ENCODE measurements at regions not wholly inside any gene's neighbourhood (a gene's known extent, or its start where the extent isn't known, plus 50 kb on each side); places are given as distances from the start of the nearest gene placed in this dataset.
A peak's percentile ranks its signal among the peaks of the same experiment; 100 is the strongest.

DNA sequence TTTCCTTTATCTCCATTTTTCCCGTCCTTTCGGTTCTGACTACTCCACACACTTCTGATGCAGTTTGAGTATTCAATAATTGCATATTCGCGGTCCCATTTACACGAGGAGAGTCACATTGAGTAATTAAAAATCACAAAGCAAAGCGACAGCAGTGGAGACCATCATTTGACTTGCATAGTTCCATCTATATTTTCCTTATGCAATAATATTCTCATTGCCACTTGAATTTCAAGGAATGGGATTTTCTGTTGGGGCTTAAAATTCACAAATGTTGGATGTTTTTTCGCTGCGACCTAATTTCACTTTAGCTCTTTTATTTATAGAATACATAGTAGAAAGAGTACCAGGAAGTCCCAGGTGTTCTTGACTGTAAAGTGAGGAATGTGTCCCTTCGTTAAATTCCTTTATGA, 186.8 kb downstream of the ZEB2 start:
- in situ Hi-C loops (cut with MboI; ENCODE audit: low pct_unique_long_range_greater_than_20kb, low sequenced_read_pairs) = no loop called here
- DNase-seq = no peak

- in situ Hi-C loops (cut with MboI; ENCODE audit: low pct_unique_long_range_greater_than_20kb, low sequenced_read_pairs) = no loop called here
These were observed 187.4 kb downstream of the ZEB2 start for GRCh38 chr2:144332356-144333142.

DNA sequence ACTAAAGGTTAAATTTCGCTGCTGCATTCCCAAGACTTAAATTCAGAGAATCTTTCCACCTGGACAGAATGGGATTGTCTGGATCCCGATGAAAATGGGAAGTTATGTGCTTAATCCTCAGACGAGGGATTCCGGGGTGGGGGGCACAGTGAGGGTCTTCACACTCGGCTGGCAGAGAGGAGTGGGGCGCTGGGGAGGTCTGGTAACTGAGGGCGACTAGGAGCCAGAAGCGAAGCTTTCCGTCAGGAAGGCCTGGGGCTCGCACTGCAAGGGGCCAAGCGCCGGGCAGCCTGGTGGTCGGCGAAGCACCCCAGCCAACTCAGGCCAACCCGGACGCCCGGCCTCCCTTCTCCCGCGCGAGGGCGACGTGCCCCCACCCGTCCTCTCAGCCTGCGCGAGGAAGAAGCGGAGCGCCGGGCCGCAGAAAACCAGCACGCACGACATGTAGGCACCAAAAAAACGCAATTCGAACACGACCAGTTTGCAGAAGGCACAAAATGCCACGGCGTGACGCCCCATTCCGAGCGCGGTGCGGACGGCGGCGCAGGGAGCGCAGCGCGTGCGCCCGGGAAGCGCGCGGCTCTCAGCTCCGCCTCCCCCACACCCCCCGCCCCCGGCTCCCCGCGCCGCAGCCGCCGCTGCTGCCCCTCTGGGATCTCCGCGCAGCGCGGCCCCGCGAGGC, 188.1 kb downstream of the ZEB2 start:
- DNase-seq = peak; percentile 77
- in situ Hi-C loops (cut with MboI; ENCODE audit: low pct_unique_long_range_greater_than_20kb, low sequenced_read_pairs) = no loop called here

More at GRCh38 chr2:144332356-144333142, 187.4 kb downstream of the ZEB2 start:
- peak; percentile 91 for DNase-seq

GRCh38 chr2:144330951-144331673, 188.8 kb downstream of the ZEB2 start:
- DNase-seq = peak; percentile 54
- in situ Hi-C loops (cut with MboI; ENCODE audit: low pct_unique_long_range_greater_than_20kb, low sequenced_read_pairs) = no loop called here

DNA sequence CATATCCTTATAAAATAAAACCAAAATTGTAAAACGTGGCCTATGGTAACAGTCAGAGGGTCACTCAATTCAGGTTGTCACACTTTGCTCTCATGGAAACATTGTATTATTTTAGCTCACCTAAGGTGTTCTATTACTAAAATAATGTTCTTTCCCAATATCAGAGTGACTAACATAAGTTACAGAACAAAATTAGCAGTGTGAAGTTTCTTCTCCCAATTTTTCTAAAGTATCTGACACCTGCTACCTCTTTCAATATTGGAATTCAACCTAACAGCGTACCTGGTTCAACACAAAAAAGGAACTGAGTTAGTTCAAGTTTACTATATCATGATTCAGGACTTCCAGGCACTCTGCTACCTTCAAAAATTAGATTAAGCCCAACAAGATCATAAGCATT, 190.4 kb downstream of the ZEB2 start:
- no peak for DNase-seq
- in situ Hi-C loops (cut with MboI; ENCODE audit: low pct_unique_long_range_greater_than_20kb, low sequenced_read_pairs) = no loop called here

DNA sequence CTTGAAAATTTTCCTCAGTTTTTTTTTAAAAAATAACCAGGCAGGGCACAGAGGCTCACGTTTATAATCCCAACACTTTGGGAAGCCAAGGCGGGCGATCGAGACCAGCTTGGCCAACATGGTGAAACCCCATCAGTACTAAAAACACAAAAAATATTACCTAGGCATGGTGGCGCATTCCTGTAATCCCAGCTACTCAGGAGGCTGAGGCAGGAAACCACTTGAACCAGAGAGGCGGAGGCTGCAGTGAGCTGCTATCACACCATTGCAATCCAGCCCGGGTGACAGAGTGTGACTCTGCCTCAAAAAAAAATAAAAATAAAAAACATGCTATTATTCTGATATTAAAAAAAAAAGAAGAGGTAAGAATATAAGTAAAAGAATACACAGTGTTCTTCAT, 191.0 kb downstream of the ZEB2 start:
- in situ Hi-C loops (cut with MboI; ENCODE audit: low pct_unique_long_range_greater_than_20kb, low sequenced_read_pairs) = no loop called here
- DNase-seq = no peak

DNA sequence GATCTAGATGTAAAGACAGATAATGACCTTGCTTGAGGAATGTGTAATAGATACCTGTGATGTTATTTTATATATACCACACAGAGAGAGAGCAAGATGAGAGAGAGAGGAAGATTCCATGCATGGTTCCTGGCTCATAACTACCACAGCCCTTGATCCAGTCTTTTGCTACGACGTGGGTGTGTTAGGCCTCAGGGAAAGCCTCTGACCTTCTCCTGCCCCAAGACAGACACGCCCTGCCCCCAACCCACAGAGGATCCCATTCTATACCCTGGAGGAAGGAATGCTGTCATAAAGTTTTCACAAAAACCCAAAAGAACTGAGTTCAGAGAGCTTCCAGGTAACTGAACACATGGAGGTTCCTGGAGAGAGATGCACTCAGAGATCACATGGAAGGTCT, 193.1 kb downstream of the ZEB2 start:
- in situ Hi-C loops (cut with MboI; ENCODE audit: low pct_unique_long_range_greater_than_20kb, low sequenced_read_pairs) = no loop called here
- DNase-seq = no peak

GRCh38 chr2:144325086-144325485, 194.8 kb downstream of the ZEB2 start:
- DNase-seq = peak; percentile 40
- in situ Hi-C loops (cut with MboI; ENCODE audit: low pct_unique_long_range_greater_than_20kb, low sequenced_read_pairs) = no loop called here

DNA sequence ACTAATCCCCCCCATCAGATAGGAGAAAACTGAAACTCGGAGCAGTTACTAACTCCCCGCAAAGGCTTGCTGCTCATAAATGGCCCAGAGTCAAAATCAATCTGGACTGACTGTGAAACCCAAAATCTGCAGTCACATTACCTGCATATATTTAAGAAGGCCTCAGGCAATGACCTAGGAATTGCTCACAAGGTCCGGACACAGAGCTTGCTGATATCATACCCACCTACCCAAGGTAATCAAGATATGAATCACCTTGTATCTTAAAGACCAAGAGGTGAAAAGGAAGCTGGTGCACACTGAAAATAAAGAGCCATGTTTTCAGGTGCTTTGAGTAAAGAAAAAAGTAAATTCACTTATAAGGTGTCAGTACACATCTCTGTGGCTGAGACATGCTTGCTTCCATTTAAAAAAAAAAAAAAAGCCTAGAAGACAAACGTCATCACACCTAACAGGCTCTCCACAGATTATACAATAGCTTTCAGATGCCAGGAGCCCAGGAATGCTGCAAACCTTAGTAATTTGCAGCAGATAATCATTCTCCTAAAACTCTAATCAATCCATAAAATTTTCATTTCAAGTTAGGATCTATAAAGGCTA, 195.4 kb downstream of the ZEB2 start:
- in situ Hi-C loops (cut with MboI; ENCODE audit: low pct_unique_long_range_greater_than_20kb, low sequenced_read_pairs) = no loop called here
- DNase-seq = no peak

DNA sequence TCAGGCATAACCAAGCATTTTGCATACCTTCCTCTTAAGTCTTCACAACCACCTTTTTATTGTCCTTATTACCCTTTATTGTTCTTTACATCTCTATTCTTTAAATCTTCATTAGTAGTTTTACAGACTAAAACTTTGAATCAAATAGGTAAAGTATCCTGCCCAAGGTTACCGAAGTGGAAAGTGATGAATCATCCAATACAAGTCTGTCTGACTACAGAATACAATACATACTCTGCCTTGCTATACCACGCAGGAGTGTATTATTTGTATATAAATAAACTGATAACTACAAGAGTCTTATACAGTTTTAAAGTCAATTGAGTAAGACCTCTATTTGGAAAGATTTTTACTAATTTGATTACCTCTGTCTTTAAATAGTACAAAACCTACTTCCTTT, 196.0 kb downstream of the ZEB2 start:
- DNase-seq = no peak
- in situ Hi-C loops (cut with MboI; ENCODE audit: low pct_unique_long_range_greater_than_20kb, low sequenced_read_pairs) = no loop called here

- in situ Hi-C loops (cut with MboI; ENCODE audit: low pct_unique_long_range_greater_than_20kb, low sequenced_read_pairs) = no loop called here
- no peak for DNase-seq
These were observed 197.5 kb downstream of the ZEB2 start for GRCh38 chr2:144322379-144322778.

DNA sequence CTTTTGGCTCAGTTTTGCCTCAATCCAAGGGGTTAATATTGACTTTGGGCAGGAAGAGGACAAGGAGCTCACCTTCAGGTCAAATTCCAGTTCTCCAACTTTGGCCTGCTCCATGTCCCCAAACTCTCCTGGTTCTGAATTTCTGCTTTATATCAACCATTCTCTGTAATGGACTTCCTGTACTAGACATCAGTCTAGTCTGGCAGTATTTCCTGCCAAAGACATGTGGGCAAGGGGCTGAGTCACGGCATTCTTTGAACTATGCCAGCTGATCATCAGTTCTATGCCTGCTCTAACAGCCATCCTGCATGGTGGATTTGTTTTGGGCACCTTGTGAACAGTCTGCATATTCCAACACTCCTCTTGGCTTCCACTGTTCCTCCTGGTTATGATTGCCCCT, 199.4 kb downstream of the ZEB2 start:
- in situ Hi-C loops (cut with MboI; ENCODE audit: low pct_unique_long_range_greater_than_20kb, low sequenced_read_pairs) = no loop called here
- peak; percentile 47 for DNase-seq

DNA sequence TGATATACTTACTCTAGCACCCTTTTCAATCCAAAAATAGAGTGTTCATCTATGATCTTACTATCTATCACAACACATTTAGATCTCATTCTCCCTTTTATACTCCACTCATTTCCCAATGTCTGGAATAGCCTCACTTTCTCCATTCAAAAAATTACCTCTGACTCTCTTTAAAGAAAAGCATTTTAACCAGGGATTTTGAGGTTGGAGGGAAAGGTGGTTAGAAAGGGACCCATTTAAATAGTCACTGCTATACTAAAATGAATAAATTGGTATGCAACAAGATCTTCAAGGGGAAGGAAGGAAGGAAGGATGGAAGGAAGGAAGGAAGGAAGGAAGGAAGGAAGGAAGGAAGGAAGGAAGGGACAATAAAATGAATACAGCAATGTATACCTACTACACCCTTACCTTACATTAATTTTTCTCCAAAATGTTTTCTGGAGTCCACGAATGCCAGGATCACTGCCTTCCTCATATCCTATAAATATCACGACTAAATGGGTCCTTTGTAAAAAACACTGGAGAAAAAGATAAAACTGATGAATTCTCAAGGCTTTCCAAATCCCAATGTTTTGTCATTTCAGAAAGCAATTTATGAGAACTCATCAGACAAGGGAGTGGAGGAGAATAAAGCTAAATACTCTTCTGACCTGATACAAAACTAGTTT, 202.7 kb downstream of the ZEB2 start:
- in situ Hi-C loops (cut with MboI; ENCODE audit: low pct_unique_long_range_greater_than_20kb, low sequenced_read_pairs) = no loop called here
- no peak for DNase-seq

DNA sequence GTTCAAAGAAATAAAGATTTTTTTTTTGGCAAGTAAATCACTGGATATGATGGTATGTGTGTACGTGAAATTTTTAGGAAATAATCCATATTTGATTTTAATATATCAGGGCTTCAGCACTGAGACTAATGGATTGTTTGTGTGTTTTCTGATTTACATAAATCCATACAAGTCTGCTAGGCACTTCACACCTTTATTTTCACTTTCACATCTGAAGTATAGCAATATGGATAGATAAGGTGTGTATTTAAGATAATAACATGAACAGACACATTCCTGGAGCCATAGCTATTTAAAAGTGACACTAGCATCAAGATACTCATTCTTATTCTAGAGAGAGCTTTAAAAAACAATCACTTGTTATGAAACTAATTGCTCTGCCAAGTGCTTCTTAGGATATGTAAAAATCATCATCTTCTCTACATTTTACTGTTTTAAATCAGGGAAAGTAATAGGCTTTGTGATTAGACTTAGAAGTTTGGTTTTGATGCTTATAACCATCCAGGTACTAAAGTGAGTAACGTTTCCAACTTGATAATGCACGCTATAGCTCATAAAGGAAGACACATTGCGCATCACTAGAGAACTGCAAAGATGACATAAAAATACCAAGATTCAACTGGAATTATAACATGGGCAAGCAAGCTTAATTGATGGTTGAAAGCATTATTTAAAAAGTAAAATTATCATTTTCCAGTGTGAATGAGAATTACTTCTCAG, 208.9 kb downstream of the ZEB2 start:
- no peak for DNase-seq
- in situ Hi-C loops (cut with MboI; ENCODE audit: low pct_unique_long_range_greater_than_20kb, low sequenced_read_pairs) = no loop called here

- in situ Hi-C loops (cut with MboI; ENCODE audit: low pct_unique_long_range_greater_than_20kb, low sequenced_read_pairs) = no loop called here
- no peak for DNase-seq
These were observed 209.4 kb downstream of the ZEB2 start for GRCh38 chr2:144310484-144310883.

DNA sequence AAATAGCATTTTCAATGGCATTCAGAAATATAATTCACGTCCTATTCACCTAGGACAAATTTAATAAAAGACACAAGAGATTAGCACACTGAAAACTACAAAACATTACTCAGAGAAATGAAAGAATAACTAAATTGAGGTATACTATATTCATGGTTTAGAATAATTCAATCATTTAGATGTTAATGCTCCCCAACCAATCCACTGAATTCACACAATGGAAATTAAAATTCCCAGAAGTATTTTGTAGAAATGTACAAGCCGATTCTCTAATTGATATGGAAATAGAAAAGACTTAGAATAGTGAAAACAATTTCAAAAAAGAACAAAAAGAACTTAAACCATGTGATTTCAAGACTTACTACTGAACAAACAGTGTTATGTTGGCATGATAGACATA, 212.2 kb downstream of the ZEB2 start:
- in situ Hi-C loops (cut with MboI; ENCODE audit: low pct_unique_long_range_greater_than_20kb, low sequenced_read_pairs) = no loop called here

DNA sequence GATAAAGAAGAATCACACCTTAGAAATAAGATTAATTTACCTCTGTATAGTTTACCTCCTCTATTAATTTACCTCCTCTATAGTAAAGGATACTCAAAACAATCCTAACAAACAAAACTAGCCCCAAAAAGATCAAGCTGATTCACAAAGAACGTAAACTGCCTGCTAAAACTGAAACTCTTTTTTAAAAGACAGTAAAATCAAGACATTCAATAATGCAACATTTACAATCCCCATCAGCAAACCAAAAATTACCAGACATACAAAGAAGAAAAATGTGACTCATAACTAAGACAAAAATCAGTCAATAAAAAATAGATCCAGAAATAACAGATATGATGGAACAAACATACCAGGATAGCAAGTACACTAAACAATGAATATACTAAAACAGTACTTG, 215.7 kb downstream of the ZEB2 start:
- in situ Hi-C loops (cut with MboI; ENCODE audit: low pct_unique_long_range_greater_than_20kb, low sequenced_read_pairs) = no loop called here

More for the DNA sequence above, 212.2 kb downstream of the ZEB2 start:
- no peak for DNase-seq

GRCh38 chr2:144300632-144301031, 219.3 kb downstream of the ZEB2 start:
- no peak for DNase-seq
- in situ Hi-C loops (cut with MboI; ENCODE audit: low pct_unique_long_range_greater_than_20kb, low sequenced_read_pairs) = no loop called here

More for the DNA sequence above, 215.7 kb downstream of the ZEB2 start:
- no peak for DNase-seq

- in situ Hi-C loops (cut with MboI; ENCODE audit: low pct_unique_long_range_greater_than_20kb, low sequenced_read_pairs) = no loop called here
- no peak for DNase-seq
These were observed 229.6 kb downstream of the ZEB2 start for GRCh38 chr2:144290276-144290675.

All from KBM-7 (cell line).